GM12873 (cell line): ENCODE measurements at regions not wholly inside any gene's neighbourhood (a gene's known extent, or its start where the extent isn't known, plus 50 kb on each side); places are given as distances from the start of the nearest gene placed in this dataset.

Source experiments
- CTCF ChIP-seq: IDR thresholded peaks from 2 replicates; pipeline ENCODE4 v1.5.1; 2012; ENCODE audit warnings: low read depth, mild to moderate bottlenecking, moderate library complexity, low read length, control low read depth; ENCODE audit not compliant: insufficient read depth; ENCODE audit errors: missing control alignments

DNA sequence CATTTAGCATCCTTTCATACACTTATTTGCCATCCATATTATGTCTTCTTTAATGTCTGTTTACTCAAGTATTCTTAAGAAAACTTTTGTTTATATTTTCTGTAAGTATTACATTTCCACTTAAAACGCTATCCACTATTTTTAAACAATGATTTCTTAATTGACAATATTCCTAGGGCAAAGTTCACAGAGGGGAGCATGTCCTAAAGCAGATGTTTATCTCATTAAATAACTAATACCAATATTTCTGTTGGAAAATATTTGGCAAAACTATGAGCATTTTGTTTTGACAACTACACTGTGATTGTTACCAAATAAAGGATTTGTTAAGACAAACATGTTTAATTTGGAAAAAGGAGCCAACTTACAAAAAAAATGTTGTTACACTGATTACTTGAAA, 643.3 kb downstream of the SLITRK5 start:
- TF ChIP-seq CTCF: no peak

DNA sequence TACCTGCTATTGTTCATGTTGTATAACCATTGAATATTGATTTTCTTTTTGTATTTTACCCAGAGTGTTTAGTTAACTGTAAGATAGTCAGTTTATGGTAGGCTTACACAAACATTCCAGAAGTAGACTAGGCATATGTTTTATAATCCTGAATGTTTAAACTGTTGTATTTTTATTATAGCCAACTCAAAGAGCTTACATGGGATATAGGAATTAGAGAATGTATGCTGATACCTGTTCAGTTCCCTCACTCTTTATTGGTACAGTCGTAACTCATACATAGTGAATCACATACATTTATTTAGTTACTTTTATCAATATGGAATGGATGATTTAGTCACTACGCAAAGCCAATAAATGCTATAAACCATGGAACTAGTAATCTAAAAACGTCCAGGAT, 657.9 kb downstream of the SLITRK5 start:
- no peak for TF ChIP-seq CTCF

GRCh38 chr13:88339271-88339741, 668.1 kb downstream of the SLITRK5 start:
- no peak for TF ChIP-seq CTCF

DNA sequence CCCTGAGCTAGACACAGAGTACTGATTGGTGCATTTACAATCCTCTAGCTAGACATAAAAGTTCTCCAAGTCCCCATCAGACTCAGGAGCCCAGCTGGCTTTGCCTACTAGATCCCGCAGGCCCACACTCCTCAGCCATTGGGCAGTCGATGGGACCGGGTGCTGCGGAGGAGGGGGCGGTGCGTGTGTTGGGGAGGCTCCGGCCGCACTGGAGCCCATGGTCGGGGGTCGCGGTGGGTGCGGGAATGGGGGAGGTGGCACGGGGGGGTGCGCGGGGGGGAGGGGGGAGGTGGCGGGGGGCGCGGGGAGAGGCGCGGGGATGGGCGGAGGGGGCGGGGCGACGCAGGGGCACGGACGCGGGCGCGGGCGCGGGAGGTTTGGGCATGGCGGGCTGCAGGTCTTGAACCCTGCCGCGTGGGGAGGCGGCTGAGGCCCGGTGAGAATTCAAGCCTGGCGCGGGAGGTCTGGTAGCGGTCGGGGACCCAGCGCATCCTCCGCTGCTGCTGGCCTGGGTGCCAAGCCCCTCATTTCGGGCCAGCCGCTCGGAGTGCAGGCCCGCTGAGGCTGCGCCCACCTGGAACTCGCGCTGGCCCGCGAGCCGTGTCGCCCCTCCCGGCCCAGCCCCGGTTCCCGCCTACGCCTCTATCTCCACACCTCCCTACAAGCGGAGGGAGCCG, 674.1 kb downstream of the SLITRK5 start:
- TF ChIP-seq CTCF: no peak

GRCh38 chr13:88360761-88361160, 689.6 kb downstream of the SLITRK5 start:
- TF ChIP-seq CTCF: no peak

- TF ChIP-seq CTCF: no peak
Observed at GRCh38 chr13:88369866-88370265, 698.7 kb downstream of the SLITRK5 start.

GRCh38 chr13:88376760-88377388, 705.7 kb downstream of the SLITRK5 start:
- no peak for TF ChIP-seq CTCF
